GM04503 (cell line): ENCODE measurements at regions not wholly inside any gene's neighbourhood (a gene's known extent, or its start where the extent isn't known, plus 50 kb on each side); places are given as distances from the start of the nearest gene placed in this dataset.

Source experiments
- DNase-seq: peaks from one replicate; pipeline ENCODE4 v3.0.0-alpha.2; 2012; ENCODE audit warnings: low read depth

DNA sequence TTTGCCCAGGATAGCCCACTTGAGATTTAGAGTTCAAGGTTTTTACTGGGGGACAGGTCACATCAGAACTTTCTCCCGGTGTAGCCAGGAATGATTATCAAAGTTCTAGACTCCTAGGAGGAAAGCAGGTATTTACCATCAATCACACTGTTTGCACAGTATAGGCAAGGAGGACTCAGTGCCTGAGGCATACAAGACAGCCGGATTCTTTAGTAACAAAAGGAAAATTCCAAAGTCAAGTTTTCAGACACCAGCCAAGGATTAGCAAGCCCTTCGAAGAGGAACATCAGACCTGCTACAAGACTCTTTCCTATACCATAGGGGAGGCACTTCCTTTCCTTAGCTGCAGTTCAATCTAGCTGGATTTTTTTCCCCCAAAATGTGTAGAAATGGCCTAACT lies 197.8 kb upstream of the USP25 start:
- DNase-seq = no peak

GRCh38 chr21:15533618-15534017 lies 196.2 kb upstream of the USP25 start:
- no peak for DNase-seq

GRCh38 chr21:15534450-15534886 lies 195.3 kb upstream of the USP25 start:
- no peak for DNase-seq

DNA sequence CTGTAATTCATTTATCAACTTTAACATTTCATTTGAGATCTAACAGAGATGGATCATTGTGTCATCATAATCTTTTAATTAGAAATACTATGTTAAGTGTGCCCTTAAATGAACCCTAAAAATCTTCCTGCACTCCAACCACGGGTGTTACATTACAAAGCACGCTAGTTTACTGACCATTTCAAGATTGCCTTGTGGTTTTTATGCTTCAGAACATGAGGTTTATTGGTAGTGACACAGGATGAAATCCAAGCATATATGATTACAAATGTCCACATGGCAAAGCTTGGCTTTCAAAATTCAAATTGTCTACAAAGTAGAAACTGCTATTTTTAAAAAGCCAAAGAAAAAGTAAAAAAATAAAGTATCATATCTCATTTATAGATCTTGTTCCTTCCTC lies 190.4 kb upstream of the USP25 start:
- no peak for DNase-seq

- no peak for DNase-seq
These were observed 186.3 kb upstream of the USP25 start for GRCh38 chr21:15543473-15543872.

DNA sequence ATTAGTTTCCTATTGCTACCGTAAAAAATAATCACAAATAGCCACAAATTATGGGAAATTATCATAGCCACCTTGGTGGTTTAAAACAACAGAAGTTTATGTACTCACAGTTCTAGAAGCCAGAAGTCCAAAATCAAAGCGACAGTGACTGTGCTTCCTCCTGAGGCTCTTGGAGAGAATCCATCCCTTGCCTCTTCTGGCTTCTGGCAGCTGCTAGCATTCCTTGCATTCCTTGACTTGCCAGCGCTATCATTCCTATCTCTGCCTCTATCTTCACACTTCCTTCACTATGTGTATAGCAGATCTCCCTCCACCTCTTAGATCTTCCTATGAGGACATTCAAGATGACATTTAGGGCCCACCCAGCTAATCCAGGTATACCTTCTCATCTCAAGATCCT lies 180.1 kb upstream of the USP25 start:
- DNase-seq = peak; percentile 15

GRCh38 chr21:15552914-15553494 lies 176.8 kb upstream of the USP25 start:
- no peak for DNase-seq

DNA sequence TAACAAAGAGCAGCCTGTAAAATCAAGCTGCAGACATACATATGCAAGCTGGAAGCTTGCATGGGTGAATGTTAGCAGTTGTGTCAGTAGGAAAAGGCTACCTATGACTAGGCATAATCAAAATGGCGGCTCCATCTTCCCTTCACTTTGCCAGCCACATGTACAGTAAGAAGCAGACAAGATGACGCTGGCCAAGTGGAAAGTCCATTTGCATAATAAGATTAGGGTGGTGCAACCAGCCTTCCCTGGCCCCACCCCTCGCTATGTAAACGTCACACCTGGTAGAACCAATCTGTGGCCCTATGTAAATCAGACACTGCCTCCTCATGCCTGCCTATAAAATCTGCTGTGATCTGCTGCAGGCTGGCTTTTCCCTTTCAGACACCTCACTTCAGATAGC lies 171.9 kb upstream of the USP25 start:
- DNase-seq = no peak

- no peak for DNase-seq
These were observed 170.9 kb upstream of the USP25 start for GRCh38 chr21:15558884-15559283.

- DNase-seq = no peak
These were observed 170.1 kb upstream of the USP25 start for GRCh38 chr21:15559660-15560059.

- DNase-seq = no peak
These were observed 169.3 kb upstream of the USP25 start for GRCh38 chr21:15560383-15561056.

DNA sequence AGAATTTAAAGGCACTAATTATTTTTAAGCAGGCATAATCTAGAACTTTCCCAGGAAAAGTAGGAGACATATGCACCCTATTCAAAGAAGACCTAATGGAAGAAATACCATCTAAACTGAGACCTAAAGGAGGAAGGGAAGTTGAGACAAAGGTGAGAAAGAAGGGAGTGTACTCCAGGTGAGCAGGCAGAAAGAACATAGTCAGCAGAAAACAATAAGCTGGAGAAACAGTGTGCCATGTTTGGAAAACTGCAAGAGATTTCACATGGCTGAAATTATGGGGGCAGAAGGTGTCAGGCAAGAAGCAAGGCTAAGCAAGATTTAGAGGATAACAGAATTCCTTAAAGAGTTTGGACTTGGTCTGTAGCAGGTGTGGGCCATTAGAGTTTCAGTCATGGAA lies 167.0 kb upstream of the USP25 start:
- no peak for DNase-seq

GRCh38 chr21:15564907-15565306 lies 164.9 kb upstream of the USP25 start:
- DNase-seq = no peak

DNA sequence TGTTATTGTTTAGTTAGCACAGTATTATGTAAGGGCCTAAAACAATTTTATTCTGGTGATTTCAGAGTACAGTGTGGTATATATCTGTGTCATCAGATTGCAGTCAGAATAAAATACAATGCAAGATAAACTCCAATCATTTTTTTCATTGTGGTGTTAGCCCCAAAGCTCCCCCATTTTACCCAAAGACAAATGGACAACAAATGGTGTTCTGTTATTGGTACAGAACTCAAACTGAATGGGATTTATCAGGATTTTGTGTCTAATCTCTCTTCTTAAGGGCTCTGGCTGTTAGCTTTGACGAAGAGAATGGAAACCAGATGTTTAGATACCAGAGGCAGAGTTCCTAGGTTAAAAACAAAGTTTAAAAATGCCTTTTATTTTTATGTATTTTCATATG lies 163.1 kb upstream of the USP25 start:
- DNase-seq = no peak

DNA sequence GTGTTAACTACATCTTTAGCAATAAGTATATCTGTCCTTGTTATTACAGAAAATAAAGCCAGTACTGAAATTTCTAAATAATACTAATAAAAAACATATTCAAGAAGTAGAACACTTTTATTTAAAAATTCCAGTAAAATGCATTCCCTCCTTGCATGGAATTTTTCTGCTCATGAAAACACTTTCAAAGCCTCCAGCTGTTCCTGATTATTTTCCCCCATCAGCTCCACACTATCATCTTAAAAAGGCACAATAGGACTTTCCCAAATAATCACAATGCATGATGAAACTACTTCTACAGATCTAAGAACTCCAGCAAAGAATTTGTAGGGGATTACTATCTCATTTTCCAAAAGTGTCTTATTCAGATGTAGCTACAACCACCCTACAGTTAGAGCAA lies 162.6 kb upstream of the USP25 start:
- no peak for DNase-seq

DNA sequence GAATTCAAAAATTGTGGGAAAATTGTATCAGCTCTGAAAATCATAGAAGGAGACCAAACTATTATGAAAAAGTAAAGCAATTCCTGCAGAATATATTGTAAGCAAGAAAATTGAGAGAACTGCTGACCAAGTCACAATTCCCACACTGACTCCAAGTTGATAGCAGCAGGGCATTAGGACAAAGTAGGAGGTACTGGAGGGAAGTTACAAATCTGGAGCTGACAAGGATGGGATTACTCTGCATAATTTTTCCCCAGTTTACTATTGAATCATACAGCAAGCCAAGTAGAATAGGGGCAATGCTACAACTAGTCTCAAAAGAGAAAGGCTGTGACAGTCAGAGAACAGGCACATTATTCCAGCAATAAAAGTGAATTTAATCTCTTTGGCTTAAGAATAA lies 161.3 kb upstream of the USP25 start:
- no peak for DNase-seq

DNA sequence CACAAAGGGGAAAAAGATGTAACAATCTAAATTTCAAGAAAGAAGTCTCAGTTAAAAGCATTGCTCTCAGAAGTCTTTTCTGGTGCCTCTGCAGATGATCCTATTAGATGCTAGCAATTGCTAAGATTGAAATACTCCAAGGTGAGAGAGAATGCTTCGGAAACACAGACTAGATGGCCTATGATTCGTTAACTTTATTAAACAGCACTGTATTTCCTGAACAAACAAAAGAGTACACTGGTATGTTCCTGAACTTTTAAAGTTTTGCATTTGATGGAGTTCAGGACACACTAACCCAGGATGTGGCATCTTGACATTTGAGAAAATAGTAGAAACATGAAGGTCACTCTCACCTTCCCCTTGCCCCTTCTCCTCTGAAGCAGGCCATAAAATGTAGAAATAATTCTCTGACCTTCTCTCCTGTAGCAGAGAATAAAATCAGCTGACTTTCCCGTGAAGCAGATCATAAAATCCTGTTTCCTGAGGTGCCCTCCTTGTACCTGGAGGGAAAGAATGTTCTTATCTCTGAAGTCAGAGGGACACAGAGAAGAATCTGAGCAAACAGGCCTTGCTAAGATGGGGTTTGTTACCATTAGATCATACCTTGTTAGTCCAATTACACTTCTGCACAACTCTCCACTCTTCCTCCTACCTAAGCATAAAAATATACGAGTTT lies 142.9 kb upstream of the USP25 start:
- no peak for DNase-seq

DNA sequence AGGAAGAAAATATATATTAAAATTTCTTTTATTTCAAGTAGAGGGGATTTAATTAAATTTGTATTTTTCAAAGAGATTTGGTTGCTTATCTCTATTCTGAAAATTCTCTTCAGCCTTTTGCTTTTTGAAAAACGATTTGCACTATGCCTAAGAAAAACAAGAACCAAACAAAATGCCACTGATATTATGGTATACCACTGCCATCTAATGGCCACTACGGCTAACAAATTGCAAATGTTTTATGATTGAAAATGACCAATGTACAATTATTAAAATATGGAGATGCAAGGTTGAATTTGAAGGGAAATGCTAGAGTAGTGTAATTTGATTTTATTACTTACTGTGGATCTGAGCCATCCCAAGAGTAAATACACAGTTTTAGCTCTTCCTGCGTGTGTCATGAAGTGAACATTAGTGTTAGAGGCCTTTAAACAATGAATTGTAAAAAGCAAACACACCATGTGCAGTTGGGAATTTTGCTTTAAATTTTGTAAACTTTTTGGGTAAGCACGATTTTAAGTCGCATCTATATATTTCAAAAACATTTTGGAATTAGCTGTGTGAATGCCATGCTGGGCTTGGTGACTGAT lies 137.4 kb upstream of the USP25 start:
- DNase-seq = no peak

DNA sequence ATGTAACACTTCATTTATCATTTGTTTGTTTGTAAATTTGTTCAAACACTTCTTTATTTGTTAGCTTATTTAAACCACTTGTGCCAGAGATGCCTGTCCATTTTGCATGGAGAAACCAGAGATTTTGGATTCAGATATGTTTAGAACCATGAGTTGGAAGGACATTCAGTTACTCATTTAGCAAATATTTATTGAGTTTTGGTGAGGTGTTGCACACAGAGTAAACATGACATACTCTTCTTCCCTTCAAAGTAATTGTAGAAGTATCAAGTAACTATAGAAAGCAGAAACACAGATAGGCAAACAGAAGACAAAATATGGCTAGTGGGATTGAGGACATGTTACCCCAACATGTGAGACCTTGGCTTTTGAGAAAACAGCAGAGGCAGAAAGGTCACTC lies 136.8 kb upstream of the USP25 start:
- DNase-seq = no peak

DNA sequence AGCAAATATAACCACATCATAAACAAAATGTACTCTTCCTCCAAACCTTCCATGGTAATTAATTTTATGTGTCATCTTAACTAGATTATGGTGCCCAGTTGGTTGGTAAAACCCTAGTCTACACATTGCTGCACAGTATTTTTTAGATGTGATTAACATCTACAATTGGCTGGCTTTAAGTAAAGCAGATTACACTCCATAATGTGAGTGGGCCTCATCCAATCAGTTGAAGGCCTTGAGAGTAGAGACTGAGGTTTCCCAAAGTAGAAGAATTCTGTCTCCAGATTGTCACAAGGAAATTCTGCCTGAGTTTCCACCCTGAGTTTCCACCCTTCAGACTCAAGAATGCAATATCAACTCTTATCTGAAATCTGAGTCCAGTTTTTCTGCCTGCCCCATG lies 128.4 kb upstream of the USP25 start:
- DNase-seq = no peak

DNA sequence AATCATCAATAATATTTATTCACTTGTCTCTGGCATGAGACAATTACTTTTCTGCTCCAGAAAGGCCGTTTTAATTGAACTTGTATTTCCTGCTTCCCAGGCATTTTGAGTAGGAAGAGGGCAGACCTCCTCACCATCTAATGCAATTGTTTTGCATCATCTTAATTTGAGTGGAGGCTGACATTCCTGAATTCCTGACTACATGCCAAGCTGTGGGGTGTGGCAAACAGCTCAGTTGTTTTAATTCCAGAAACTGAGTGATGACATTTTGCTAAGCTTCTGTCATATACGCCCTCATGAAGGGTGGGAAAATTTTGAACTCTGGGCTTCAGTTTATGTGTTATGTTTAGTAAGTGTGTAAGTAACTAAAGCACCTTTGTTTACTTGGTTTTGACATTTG lies 125.4 kb upstream of the USP25 start:
- DNase-seq = peak; percentile 82

DNA sequence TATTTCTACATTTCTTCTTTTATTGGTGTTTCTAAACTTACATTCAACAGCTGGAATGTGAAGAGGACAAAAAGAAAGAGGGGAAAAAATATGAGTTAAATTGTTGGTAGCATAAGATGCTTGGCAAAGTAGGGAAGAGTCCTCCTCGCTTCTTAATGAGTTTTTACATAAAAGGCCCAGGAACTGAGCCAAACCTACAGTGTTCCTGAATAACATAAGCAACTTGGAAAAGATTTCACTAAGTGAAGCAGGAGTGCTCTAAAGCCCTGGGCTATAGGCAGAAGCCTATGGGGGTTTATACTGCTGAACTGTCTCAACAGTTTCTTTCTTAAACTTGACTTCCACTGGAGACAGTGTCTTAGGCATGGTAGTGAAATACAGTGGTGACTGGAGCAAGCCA lies 115.0 kb upstream of the USP25 start:
- DNase-seq = no peak

DNA sequence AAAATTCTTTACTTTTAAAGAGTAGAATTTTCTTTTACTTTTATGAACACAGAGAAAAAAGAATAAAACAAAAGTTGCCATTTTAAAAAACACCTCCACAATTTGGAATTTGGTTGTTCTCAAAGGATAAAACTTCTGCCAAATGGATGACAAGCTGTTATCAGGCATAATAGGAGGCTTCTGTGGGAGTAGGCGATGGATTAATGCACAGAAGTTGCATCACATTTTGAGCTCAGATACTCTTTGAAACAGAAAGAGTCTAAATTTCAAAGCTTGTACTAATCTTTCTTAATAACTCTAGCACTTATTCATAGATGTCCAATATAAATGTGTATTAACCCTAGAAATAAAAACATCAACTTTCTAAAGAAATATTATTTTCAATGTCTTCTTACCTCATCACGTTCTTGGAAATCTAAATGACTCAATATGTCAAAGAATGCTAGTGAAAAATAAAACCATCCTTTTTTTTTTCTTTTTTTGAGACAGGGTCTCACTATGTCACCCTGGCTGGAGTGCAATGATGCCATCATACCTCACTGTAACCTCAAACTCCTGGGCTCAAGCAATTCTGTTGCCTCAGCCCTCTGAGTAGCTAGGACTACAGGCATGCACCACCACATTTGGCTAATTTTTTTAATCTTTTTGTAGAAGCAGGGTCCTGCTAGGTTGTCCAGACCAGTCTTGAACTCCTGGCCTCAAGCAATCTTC lies 112.8 kb upstream of the USP25 start:
- no peak for DNase-seq
